ENCODE measurements at regions not wholly inside any gene's neighbourhood (a gene's known extent, or its start where the extent isn't known, plus 50 kb on each side); places are given as distances from the start of the nearest gene placed in this dataset.

DNA sequence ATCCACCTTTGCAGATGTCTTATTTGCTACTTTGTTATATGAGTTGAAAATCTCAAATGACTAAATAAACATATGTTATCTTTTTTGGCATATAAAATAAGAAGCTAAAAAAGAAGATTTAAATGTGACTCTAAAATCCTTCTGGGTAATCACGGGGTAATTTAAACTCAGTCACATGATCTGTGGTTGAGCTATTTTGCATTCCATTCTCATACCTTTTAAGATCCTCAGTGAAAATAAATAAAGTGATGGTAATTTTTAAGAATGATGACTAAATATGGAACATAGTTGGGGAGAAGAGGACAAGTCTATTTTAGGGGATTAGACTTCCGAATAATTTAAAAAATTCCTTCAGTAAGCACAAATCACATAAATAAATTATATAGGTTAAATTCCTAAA is 1076.8 kb downstream of the TUSC7 start:
- WGBS, 2 donors (ENCODE audit: low coverage in 1 of 2): 68 to 72% methylated on average over 2 of the region's 2 CpGs
- no peak for ATAC-seq
- H3K36me3 ChIP-seq: no peaks in the 10 kb centered on the region
- no peak overlapping the region for H3K27ac ChIP-seq
- no peaks in the 10 kb centered on the region for H3K27me3 ChIP-seq
- H3K4me3 ChIP-seq: no peak overlapping the region
- H3K4me1 ChIP-seq: no peaks in the 10 kb centered on the region
- H3K9me3 ChIP-seq: no peaks in the 10 kb centered on the region
- TF ChIP-seq EP300 (IDR thresholded peaks at IDR 0.05) (no peak), POLR2A (IDR thresholded peaks at IDR 0.05) (no peak), POLR2AphosphoS5 (IDR thresholded peaks at IDR 0.05) (no peak)
- TF ChIP-seq, protein P1, sequence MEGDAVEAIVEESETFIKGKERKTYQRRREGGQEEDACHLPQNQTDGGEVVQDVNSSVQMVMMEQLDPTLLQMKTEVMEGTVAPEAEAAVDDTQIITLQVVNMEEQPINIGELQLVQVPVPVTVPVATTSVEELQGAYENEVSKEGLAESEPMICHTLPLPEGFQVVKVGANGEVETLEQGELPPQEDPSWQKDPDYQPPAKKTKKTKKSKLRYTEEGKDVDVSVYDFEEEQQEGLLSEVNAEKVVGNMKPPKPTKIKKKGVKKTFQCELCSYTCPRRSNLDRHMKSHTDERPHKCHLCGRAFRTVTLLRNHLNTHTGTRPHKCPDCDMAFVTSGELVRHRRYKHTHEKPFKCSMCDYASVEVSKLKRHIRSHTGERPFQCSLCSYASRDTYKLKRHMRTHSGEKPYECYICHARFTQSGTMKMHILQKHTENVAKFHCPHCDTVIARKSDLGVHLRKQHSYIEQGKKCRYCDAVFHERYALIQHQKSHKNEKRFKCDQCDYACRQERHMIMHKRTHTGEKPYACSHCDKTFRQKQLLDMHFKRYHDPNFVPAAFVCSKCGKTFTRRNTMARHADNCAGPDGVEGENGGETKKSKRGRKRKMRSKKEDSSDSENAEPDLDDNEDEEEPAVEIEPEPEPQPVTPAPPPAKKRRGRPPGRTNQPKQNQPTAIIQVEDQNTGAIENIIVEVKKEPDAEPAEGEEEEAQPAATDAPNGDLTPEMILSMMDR (IDR thresholded peaks at IDR 0.05): no peak

DNA sequence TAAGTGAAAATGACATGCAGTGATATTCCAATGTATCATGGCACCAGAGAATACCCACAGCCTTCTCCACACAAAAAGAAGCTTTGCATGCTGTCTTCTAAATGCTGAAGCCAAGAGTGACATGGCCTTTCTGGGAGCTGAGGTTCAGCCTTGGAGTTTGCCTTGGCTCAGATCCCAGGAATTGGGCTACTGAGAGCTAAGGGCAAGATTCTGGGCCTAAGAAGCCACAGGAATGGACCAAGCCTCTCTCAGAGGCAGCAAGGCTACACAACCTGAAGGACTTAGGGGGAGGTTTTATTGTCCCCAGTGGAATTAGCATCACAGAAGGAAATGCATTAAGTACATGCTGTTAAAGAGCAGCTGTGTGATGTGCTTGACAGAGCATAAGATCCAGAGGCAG is 1078.5 kb downstream of the TUSC7 start:
- Histone ChIP-seq H3K9me3 (no peaks in the 10 kb centered on the region), H3K4me1 (no peaks in the 10 kb centered on the region), H3K27me3 (no peaks in the 10 kb centered on the region), H3K27ac (no peak overlapping the region), H3K36me3 (no peaks in the 10 kb centered on the region), H3K4me3 (no peak overlapping the region)
- no peak for ATAC-seq
- TF ChIP-seq POLR2AphosphoS5 (IDR thresholded peaks at IDR 0.05): no peak

DNA sequence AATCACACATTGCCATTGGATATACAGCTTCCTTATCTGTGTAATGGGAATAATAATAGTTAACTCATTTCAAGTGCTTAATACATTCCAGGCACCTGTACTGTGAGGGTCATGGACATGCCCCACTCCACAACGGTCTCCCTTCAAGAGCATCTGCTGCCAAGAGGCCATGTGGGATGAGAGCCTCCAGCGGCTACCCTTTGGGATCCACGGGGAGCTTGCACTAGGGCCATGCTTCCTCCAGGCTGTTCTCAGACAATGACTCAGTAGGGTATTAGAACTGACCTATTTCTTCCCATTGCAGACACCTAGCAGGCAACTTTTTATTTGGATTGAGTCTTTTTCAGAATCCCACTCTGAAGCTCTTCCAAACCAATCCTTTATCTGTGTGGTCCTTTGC is 1078.9 kb downstream of the TUSC7 start:
- ATAC-seq: no peak
- no peak for TF ChIP-seq EP300 (IDR thresholded peaks at IDR 0.05)
- TF ChIP-seq, protein P1 (IDR thresholded peaks at IDR 0.05): no peak
- TF ChIP-seq POLR2AphosphoS5 (IDR thresholded peaks at IDR 0.05): no peak
- TF ChIP-seq POLR2A (IDR thresholded peaks at IDR 0.05): no peak
- Histone ChIP-seq H3K27ac (no peak overlapping the region), H3K27me3 (no peaks in the 10 kb centered on the region), H3K9me3 (no peaks in the 10 kb centered on the region), H3K36me3 (no peaks in the 10 kb centered on the region), H3K4me3 (no peak overlapping the region), H3K4me1 (no peaks in the 10 kb centered on the region)
- no CpG with 5 or more reads among the region's 3 CpGs for WGBS, 2 donors (ENCODE audit: low coverage in 1 of 2)

DNA sequence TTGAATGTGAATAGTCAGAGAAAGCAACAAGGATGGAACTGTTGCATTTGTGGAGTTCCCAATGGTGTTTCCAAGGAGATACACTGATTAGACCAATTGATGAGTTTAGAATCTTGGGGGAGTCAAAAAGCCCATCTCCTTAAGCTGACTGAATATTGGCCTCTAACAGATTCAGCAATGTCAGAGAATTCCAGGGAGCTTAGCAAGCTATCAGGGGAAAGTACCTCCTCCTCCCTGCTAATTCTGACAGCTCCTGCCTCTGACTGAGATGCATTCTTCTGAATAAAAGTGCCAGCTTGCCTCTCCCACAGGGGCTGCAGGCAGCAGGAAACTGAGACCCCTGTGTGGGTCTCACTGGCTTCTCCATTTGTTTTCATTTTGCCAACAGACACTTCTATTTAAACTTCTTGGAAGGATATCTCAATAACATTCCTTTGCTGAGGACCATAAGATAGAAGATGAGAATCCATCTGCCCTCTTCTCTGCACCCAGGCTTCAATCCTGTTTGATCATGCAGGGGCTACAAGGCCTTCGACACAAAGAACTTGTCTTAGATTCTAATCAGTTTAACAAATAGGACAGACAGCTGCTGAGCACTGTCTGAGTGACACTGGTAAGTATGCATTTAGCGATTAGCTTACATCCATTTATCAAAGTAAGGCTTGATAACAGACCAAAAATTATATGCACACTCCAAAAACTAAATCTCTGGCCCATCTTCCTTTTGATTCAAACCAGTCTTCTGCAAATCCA is 1080.8 kb downstream of the TUSC7 start:
- H3K27me3 ChIP-seq: peaks cover 8% of the 10 kb centered on the region
- WGBS, 2 donors (ENCODE audit: low coverage in 1 of 2): 66% methylated on average over 2 of the region's 2 CpGs; no CpG with 5 or more reads in 1 of the 2 donors
- no peak overlapping the region for H3K27ac ChIP-seq

DNA sequence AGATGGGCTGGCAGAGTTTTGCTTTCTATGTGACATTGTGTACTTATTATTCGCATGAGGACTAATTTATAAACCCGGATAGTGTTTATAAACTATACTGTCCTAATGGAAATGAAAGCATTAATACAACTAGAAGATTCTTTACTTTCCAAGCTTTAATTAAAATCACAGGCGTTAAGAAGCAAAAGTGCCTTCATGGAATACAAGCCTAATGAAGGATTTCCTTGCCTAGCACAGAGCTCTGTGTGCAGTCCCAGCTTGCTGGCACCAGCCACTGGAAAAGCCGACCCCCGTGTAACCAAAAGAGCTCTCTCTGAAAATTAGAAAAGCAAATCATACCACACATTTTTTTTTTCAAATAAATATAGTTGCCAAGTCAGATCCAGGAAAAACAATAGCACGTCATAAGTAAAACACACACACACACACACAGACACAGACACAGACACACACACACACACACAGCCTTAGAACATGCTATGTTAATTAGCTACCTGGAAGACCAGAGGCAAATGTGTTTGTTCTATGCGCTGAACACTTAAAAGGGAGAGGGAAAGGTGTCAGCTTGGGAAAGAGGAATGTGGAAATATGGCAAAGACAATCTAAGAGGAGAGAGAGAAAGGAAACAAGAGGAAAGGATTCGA is 1084.2 kb downstream of the TUSC7 start:
- no peaks in the 10 kb centered on the region for H3K9me3 ChIP-seq
- no peak overlapping the region for H3K27ac ChIP-seq
- WGBS, 2 donors (ENCODE audit: low coverage in 1 of 2): 19 to 35% methylated on average over 7 to 8 of the region's 8 CpGs
- TF ChIP-seq, protein P1 (IDR thresholded peaks at IDR 0.05): no peak
- no peak for TF ChIP-seq EP300 (IDR thresholded peaks at IDR 0.05)
- TF ChIP-seq POLR2AphosphoS5 (IDR thresholded peaks at IDR 0.05): no peak
- no peak for TF ChIP-seq POLR2A (IDR thresholded peaks at IDR 0.05)
- peaks cover 11% of the 10 kb centered on the region for H3K27me3 ChIP-seq
- ATAC-seq: no peak
- no peaks in the 10 kb centered on the region for H3K4me1 ChIP-seq
- H3K4me3 ChIP-seq: no peak overlapping the region
- H3K36me3 ChIP-seq: no peaks in the 10 kb centered on the region

More for the DNA sequence above, 1080.8 kb downstream of the TUSC7 start:
- no peaks in the 10 kb centered on the region for H3K36me3 ChIP-seq
- ATAC-seq: no peak
- H3K9me3 ChIP-seq: no peaks in the 10 kb centered on the region
- TF ChIP-seq EP300 (IDR thresholded peaks at IDR 0.05) (no peak), POLR2AphosphoS5 (IDR thresholded peaks at IDR 0.05) (no peak), POLR2A (IDR thresholded peaks at IDR 0.05) (no peak)
- TF ChIP-seq, protein P1 (IDR thresholded peaks at IDR 0.05): no peak
- H3K4me3 ChIP-seq: no peak overlapping the region
- no peaks in the 10 kb centered on the region for H3K4me1 ChIP-seq
